ENCODE measurements at regions not wholly inside any gene's neighbourhood (a gene's known extent, or its start where the extent isn't known, plus 50 kb on each side); places are given as distances from the start of the nearest gene placed in this dataset.

DNA sequence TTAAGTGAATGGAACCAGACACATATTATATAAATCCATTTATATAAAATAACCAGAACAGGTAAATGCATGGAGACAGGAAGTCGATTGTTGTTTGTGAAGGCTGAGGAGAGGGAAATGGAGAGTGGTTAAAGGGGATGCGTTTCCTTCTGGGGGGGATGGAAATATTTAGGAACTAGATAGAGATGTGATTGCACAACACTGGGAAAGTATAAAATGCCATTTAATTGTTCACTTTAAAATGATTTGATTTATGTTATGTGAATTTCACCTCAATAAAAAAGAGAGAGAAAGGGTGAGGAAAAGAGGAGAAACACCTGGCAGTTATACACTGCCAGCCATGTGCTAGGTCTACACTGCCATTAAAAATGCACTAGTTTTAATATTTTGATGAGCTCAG lies 312.6 kb downstream of the CD83 start:
- peaks cover 5% of the 10 kb centered on the region for H3K4me1 Mint-ChIP-seq (ENCODE audit: low read depth, unreplicated experiment)
- H3K36me3 Mint-ChIP-seq (ENCODE audit: unreplicated experiment) = no peaks in the 10 kb centered on the region
- H3K4me3 Mint-ChIP-seq (ENCODE audit: unreplicated experiment) = no peak overlapping the region
- H3K27ac Mint-ChIP-seq (ENCODE audit: unreplicated experiment) = no peak overlapping the region
- TF ChIP-seq, protein P1, sequence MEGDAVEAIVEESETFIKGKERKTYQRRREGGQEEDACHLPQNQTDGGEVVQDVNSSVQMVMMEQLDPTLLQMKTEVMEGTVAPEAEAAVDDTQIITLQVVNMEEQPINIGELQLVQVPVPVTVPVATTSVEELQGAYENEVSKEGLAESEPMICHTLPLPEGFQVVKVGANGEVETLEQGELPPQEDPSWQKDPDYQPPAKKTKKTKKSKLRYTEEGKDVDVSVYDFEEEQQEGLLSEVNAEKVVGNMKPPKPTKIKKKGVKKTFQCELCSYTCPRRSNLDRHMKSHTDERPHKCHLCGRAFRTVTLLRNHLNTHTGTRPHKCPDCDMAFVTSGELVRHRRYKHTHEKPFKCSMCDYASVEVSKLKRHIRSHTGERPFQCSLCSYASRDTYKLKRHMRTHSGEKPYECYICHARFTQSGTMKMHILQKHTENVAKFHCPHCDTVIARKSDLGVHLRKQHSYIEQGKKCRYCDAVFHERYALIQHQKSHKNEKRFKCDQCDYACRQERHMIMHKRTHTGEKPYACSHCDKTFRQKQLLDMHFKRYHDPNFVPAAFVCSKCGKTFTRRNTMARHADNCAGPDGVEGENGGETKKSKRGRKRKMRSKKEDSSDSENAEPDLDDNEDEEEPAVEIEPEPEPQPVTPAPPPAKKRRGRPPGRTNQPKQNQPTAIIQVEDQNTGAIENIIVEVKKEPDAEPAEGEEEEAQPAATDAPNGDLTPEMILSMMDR (IDR thresholded peaks at IDR 0.05; ENCODE audit: partially characterized antibody, unreplicated experiment) = no peak
- DNase-seq = no peak
- H3K27me3 Mint-ChIP-seq (ENCODE audit: unreplicated experiment) = peaks cover 1% of the 10 kb centered on the region
- peaks cover under 1% of the 10 kb centered on the region for H3K9me3 Mint-ChIP-seq (ENCODE audit: unreplicated experiment)

DNA sequence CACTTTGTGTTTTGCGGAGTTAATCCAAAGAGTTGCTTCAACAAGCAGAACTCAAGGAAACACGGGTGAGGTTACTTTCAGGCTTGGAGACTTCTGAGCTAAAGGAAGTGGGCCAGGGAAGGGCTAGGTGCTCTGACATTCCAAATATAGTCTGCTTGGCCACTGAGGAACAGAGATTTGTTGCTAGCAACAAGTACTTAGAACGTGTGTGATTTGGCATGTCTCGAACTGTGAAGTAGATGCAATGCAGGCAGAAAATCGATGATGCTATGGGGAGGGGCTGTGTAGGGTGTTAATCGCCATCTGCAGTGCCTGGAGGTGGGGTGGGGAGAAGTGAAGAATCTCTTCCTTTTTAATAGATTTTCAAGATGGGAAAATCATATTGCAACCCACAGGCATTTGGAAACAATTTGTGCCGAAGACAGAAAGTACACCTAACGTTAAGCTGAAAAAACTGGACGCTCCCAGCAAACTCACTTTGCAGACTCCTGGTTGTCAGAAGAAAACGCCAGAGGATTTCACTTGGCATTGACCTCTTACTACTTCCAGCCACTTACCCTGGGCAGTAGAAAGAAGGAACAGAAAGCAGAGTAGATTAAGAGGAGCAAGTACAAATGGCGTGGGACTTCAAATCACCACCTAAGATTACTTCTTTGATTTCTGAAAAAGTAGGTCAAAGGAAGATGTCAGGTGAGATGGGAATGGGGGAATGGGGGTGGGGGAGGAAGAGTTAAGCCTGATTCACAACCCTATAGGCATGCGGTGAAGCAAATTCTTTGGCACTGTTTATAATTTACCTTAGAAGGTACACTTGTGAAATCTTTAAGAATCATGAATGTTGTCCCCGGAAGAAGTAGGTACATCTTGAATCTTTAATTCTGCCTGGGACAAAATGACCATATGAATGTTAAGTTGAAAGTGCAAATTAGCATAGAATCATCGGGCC lies 314.1 kb downstream of the CD83 start:
- H3K27ac Mint-ChIP-seq (ENCODE audit: unreplicated experiment) = no peak overlapping the region
- H3K27me3 Mint-ChIP-seq (ENCODE audit: unreplicated experiment) = peaks cover 3% of the 10 kb centered on the region
- H3K36me3 Mint-ChIP-seq (ENCODE audit: unreplicated experiment) = no peaks in the 10 kb centered on the region
- TF ChIP-seq, protein P1 (IDR thresholded peaks at IDR 0.05; ENCODE audit: partially characterized antibody, unreplicated experiment) = no peak
- H3K9me3 Mint-ChIP-seq (ENCODE audit: unreplicated experiment) = peaks cover 6% of the 10 kb centered on the region
- H3K4me3 Mint-ChIP-seq (ENCODE audit: unreplicated experiment) = no peak overlapping the region
- peaks cover 18% of the 10 kb centered on the region for H3K4me1 Mint-ChIP-seq (ENCODE audit: low read depth, unreplicated experiment)
- DNase-seq = no peak

GRCh38 chr6:14434916-14435690 lies 317.5 kb downstream of the CD83 start:
- peaks cover 3% of the 10 kb centered on the region for H3K27me3 Mint-ChIP-seq (ENCODE audit: unreplicated experiment)
- no peaks in the 10 kb centered on the region for H3K36me3 Mint-ChIP-seq (ENCODE audit: unreplicated experiment)
- peaks cover 6% of the 10 kb centered on the region for H3K9me3 Mint-ChIP-seq (ENCODE audit: unreplicated experiment)
- H3K27ac Mint-ChIP-seq (ENCODE audit: unreplicated experiment) = peak overlapping the region; percentile 53
- DNase-seq = no peak
- peaks cover 29% of the 10 kb centered on the region for H3K4me1 Mint-ChIP-seq (ENCODE audit: low read depth, unreplicated experiment)
- no peak overlapping the region for H3K4me3 Mint-ChIP-seq (ENCODE audit: unreplicated experiment)
- TF ChIP-seq, protein P1 (IDR thresholded peaks at IDR 0.05; ENCODE audit: partially characterized antibody, unreplicated experiment) = no peak

- Mint-ChIP-seq H3K9me3 (ENCODE audit: unreplicated experiment) (peaks cover 8% of the 10 kb centered on the region), H3K4me1 (ENCODE audit: low read depth, unreplicated experiment) (peaks cover 45% of the 10 kb centered on the region), H3K4me3 (ENCODE audit: unreplicated experiment) (no peak overlapping the region), H3K36me3 (ENCODE audit: unreplicated experiment) (no peaks in the 10 kb centered on the region), H3K27ac (ENCODE audit: unreplicated experiment) (no peak overlapping the region), H3K27me3 (ENCODE audit: unreplicated experiment) (peaks cover 3% of the 10 kb centered on the region)
- TF ChIP-seq, protein P1 (IDR thresholded peaks at IDR 0.05; ENCODE audit: partially characterized antibody, unreplicated experiment) = no peak
- no peak for DNase-seq
Measured at GRCh38 chr6:14436592-14437132, 319.1 kb downstream of the CD83 start.

All from glutamatergic neuron (in vitro differentiated cells).